ENCODE measurements at regions not wholly inside any gene's neighbourhood (a gene's known extent, or its start where the extent isn't known, plus 50 kb on each side); places are given as distances from the start of the nearest gene placed in this dataset.

DNA sequence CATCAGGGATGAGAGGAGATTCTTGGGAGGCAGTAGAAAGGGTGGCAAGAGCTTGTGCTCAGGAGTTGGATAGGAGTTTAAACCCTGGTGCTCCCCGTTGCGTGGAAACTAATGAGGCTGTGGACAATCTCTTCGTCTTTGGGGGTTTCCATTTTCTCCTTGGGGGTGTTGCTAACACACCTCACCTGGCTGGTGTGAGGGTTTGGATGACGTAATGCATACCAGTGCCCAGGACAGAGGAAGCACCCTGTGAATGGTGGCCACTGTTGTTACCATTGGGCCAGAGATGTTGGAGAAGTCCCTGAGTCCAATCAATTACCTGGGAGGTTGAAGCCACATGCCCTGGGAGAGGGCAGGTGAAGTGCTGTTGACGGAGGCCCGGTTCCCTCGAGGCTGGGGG, 146.5 kb downstream of the URI1 start:
- TF ChIP-seq CTCF (IDR thresholded peaks at IDR 0.05; ENCODE audit: low read length) (no peak), EZH2 (optimal IDR thresholded peaks at IDR 0.05; ENCODE audit: low read depth, low read length) (no peak)

Data from MM.1S (cell line).